HuH-7 (cell line): ENCODE measurements at regions not wholly inside any gene's neighbourhood (a gene's known extent, or its start where the extent isn't known, plus 50 kb on each side); places are given as distances from the start of the nearest gene placed in this dataset.
A peak's percentile ranks its signal among the peaks of the same experiment; 100 is the strongest.
"Not testable (repeated sequence)": the region's sequence is repeated elsewhere in the genome, so short reads cannot be mapped to it uniquely, and the experiment has no call there.

Source experiments
- DNase-seq: peaks from one replicate; pipeline ENCODE4 v3.0.0; 2011; ENCODE audit warnings: low spot score

GRCh38 chr5:174521449-174521848 is 202.9 kb upstream of the MSX2 start:
- no peak for DNase-seq

- no peak for DNase-seq
Observed at GRCh38 chr5:174522480-174523260, 201.7 kb upstream of the MSX2 start.

- DNase-seq, result no peak
Observed at GRCh38 chr5:174523311-174524071, 200.9 kb upstream of the MSX2 start.

- no peak for DNase-seq
Observed at GRCh38 chr5:174524351-174524750, 200.0 kb upstream of the MSX2 start.

GRCh38 chr5:174526177-174526576 is 198.2 kb upstream of the MSX2 start:
- DNase-seq, result no peak

GRCh38 chr5:174527916-174528540 is 196.4 kb upstream of the MSX2 start:
- DNase-seq, result no peak

GRCh38 chr5:174528821-174529544 is 195.4 kb upstream of the MSX2 start:
- DNase-seq, result no peak

GRCh38 chr5:174529925-174530681 is 194.3 kb upstream of the MSX2 start:
- DNase-seq, result no peak

- no peak for DNase-seq
Observed at GRCh38 chr5:174531782-174532191, 192.6 kb upstream of the MSX2 start.

- peak; percentile 20 for DNase-seq
Observed at GRCh38 chr5:174532455-174533453, 191.6 kb upstream of the MSX2 start.

GRCh38 chr5:174533751-174534241 is 190.6 kb upstream of the MSX2 start:
- no peak for DNase-seq

GRCh38 chr5:174535669-174536068 is 188.7 kb upstream of the MSX2 start:
- no peak for DNase-seq

GRCh38 chr5:174539823-174540222 is 184.6 kb upstream of the MSX2 start:
- DNase-seq, result not testable (repeated sequence)

GRCh38 chr5:174542037-174542436 is 182.3 kb upstream of the MSX2 start:
- no peak for DNase-seq

- no peak for DNase-seq
Observed at GRCh38 chr5:174542471-174542870, 181.9 kb upstream of the MSX2 start.

GRCh38 chr5:174545926-174546325 is 178.5 kb upstream of the MSX2 start:
- DNase-seq, result no peak

- no peak for DNase-seq
Observed at GRCh38 chr5:174547814-174548213, 176.6 kb upstream of the MSX2 start.

- DNase-seq, result no peak
Observed at GRCh38 chr5:174549254-174549653, 175.1 kb upstream of the MSX2 start.

GRCh38 chr5:174550026-174550425 is 174.4 kb upstream of the MSX2 start:
- no peak for DNase-seq

- peak; percentile 5 for DNase-seq
Observed at GRCh38 chr5:174552428-174552827, 172.0 kb upstream of the MSX2 start.
